ENCODE measurements at regions not wholly inside any gene's neighbourhood (a gene's known extent, or its start where the extent isn't known, plus 50 kb on each side); places are given as distances from the start of the nearest gene placed in this dataset.

- H3K4me1 ChIP-seq (ENCODE audit: insufficient read depth, low read length, poor library complexity, severe bottlenecking), result peaks cover 27% of the 10 kb centered on the region
- peaks cover 42% of the 10 kb centered on the region for H3K27me3 ChIP-seq (replicated peaks; ENCODE audit: insufficient read depth, low read depth, low read length, poor library complexity)
- no peak overlapping the region for H3K4me3 ChIP-seq (ENCODE audit: low read depth, low read length, poor library complexity, severe bottlenecking)
- DNase-seq (ENCODE audit: low spot score), result no peak
- no peak for TF ChIP-seq EZH2 (IDR thresholded peaks at IDR 0.05; ENCODE audit: borderline replicate concordance, low read depth, low read length, poor library complexity, severe bottlenecking)
- TF ChIP-seq, protein P1, sequence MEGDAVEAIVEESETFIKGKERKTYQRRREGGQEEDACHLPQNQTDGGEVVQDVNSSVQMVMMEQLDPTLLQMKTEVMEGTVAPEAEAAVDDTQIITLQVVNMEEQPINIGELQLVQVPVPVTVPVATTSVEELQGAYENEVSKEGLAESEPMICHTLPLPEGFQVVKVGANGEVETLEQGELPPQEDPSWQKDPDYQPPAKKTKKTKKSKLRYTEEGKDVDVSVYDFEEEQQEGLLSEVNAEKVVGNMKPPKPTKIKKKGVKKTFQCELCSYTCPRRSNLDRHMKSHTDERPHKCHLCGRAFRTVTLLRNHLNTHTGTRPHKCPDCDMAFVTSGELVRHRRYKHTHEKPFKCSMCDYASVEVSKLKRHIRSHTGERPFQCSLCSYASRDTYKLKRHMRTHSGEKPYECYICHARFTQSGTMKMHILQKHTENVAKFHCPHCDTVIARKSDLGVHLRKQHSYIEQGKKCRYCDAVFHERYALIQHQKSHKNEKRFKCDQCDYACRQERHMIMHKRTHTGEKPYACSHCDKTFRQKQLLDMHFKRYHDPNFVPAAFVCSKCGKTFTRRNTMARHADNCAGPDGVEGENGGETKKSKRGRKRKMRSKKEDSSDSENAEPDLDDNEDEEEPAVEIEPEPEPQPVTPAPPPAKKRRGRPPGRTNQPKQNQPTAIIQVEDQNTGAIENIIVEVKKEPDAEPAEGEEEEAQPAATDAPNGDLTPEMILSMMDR (conservative IDR thresholded peaks at IDR 0.05; ENCODE audit: low read depth, low read length), result no peak
- CTCF ChIA-PET, result no interaction called here
- POLR2A ChIA-PET (ENCODE audit: low non-redundant PET), result no interaction called here
- intact Hi-C loops (cut with micrococcal nuclease; ENCODE audit: unreplicated experiment), result no loop called here
- no peaks in the 10 kb centered on the region for H3K9me3 ChIP-seq (ENCODE audit: low read depth, low read length, poor library complexity, severe bottlenecking)
- BruUV-seq (replicated peaks), result no TSS peak
- H3K27ac ChIP-seq (ENCODE audit: low read depth, low read length, poor library complexity, severe bottlenecking), result no peak overlapping the region
- no peaks in the 10 kb centered on the region for H3K36me3 ChIP-seq (ENCODE audit: insufficient read depth, low read length, poor library complexity, severe bottlenecking)
Measured at GRCh38 chr4:1575418-1576303, 108.5 kb downstream of the FAM53A start.

- Histone ChIP-seq H3K4me1 (ENCODE audit: insufficient read depth, low read length, poor library complexity, severe bottlenecking) (peaks cover 23% of the 10 kb centered on the region), H3K27ac (ENCODE audit: low read depth, low read length, poor library complexity, severe bottlenecking) (no peak overlapping the region), H3K9me3 (ENCODE audit: low read depth, low read length, poor library complexity, severe bottlenecking) (no peaks in the 10 kb centered on the region), H3K36me3 (ENCODE audit: insufficient read depth, low read length, poor library complexity, severe bottlenecking) (no peaks in the 10 kb centered on the region), H3K27me3 (replicated peaks; ENCODE audit: insufficient read depth, low read depth, low read length, poor library complexity) (peaks cover 38% of the 10 kb centered on the region), H3K4me3 (ENCODE audit: low read depth, low read length, poor library complexity, severe bottlenecking) (no peak overlapping the region)
- ChIA-PET CTCF (no interaction called here), POLR2A (ENCODE audit: low non-redundant PET) (no interaction called here)
- no TSS peak for BruUV-seq (replicated peaks)
- no peak for DNase-seq (ENCODE audit: low spot score)
- no peak for TF ChIP-seq EZH2 (IDR thresholded peaks at IDR 0.05; ENCODE audit: borderline replicate concordance, low read depth, low read length, poor library complexity, severe bottlenecking)
- TF ChIP-seq, protein P1 (conservative IDR thresholded peaks at IDR 0.05; ENCODE audit: low read depth, low read length), result no peak
- intact Hi-C loops (cut with micrococcal nuclease; ENCODE audit: unreplicated experiment), result no loop called here
Measured at GRCh38 chr4:1574601-1575417, 109.3 kb downstream of the FAM53A start.

GRCh38 chr4:1573830-1574459, 110.2 kb downstream of the FAM53A start:
- CTCF ChIA-PET, result interaction anchor here (0.6 kb wide), 1 partner anchor 194 kb away, joined by 6 read pairs; no protein-coding TSS in a partner anchor
- Histone ChIP-seq H3K36me3 (ENCODE audit: insufficient read depth, low read length, poor library complexity, severe bottlenecking) (no peaks in the 10 kb centered on the region), H3K9me3 (ENCODE audit: low read depth, low read length, poor library complexity, severe bottlenecking) (no peaks in the 10 kb centered on the region), H3K4me1 (ENCODE audit: insufficient read depth, low read length, poor library complexity, severe bottlenecking) (peaks cover 16% of the 10 kb centered on the region), H3K27ac (ENCODE audit: low read depth, low read length, poor library complexity, severe bottlenecking) (no peak overlapping the region), H3K4me3 (ENCODE audit: low read depth, low read length, poor library complexity, severe bottlenecking) (no peak overlapping the region), H3K27me3 (replicated peaks; ENCODE audit: insufficient read depth, low read depth, low read length, poor library complexity) (peaks cover 32% of the 10 kb centered on the region)
- intact Hi-C loops (cut with micrococcal nuclease; ENCODE audit: unreplicated experiment), result no loop called here
- TF ChIP-seq, protein P1 (conservative IDR thresholded peaks at IDR 0.05; ENCODE audit: low read depth, low read length), result no peak
- no TSS peak for BruUV-seq (replicated peaks)
- POLR2A ChIA-PET (ENCODE audit: low non-redundant PET), result no interaction called here
- peak; percentile 22 for DNase-seq (ENCODE audit: low spot score)

Measured in A673 (cell line).